ENCODE measurements at regions not wholly inside any gene's neighbourhood (a gene's known extent, or its start where the extent isn't known, plus 50 kb on each side); places are given as distances from the start of the nearest gene placed in this dataset.

- TF ChIP-seq BACH2 (CRISPR knock-in tag; IDR thresholded peaks at IDR 0.05; ENCODE audit: borderline replicate concordance) (no peak), PATZ1 (CRISPR knock-in tag; IDR thresholded peaks at IDR 0.05; ENCODE audit: borderline replicate concordance) (no peak)
Measured at GRCh38 chr6:98717988-98718387, 116.4 kb upstream of the POU3F2 start.

All from SK-N-SH treated with all-trans-retinoic acid at 6 μM for 48 hours (cell line).